ENCODE measurements at regions not wholly inside any gene's neighbourhood (a gene's known extent, or its start where the extent isn't known, plus 50 kb on each side); places are given as distances from the start of the nearest gene placed in this dataset.

DNA sequence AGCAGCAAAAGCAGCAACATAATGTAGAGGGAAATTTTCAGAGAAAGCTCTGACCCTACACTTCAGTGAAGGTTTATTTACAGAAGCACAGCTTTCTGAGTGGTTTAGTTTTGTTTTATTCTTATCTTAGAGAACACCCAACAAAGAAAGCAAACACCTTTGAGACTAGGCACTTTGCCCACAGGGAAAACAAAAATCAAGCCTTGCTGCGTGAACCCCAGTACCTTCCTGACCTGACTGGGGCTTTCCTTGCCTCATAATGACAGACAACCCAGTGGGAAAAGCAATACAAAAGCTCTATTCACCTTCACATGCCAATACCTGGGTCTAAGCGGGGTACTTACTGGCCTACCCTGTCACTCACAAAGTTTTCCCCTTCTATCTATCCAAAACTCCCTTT lies 189.8 kb downstream of the HINT1 start:
- intact Hi-C loops (cut with DNase I), result no loop called here
- 33% methylated on average over 2 of the region's 2 CpGs for WGBS (ENCODE audit: insufficient coverage, low coverage, low lambda C conversion rate, missing lambda C conversion rate)
- Histone ChIP-seq H3K4me3 (no peak overlapping the region), H3K36me3 (no peaks in the 10 kb centered on the region), H3K27me3 (no peaks in the 10 kb centered on the region), H3K4me1 (no peaks in the 10 kb centered on the region), H3K27ac (no peak overlapping the region), H3K9me3 (no peaks in the 10 kb centered on the region)
- TF ChIP-seq, protein P1, sequence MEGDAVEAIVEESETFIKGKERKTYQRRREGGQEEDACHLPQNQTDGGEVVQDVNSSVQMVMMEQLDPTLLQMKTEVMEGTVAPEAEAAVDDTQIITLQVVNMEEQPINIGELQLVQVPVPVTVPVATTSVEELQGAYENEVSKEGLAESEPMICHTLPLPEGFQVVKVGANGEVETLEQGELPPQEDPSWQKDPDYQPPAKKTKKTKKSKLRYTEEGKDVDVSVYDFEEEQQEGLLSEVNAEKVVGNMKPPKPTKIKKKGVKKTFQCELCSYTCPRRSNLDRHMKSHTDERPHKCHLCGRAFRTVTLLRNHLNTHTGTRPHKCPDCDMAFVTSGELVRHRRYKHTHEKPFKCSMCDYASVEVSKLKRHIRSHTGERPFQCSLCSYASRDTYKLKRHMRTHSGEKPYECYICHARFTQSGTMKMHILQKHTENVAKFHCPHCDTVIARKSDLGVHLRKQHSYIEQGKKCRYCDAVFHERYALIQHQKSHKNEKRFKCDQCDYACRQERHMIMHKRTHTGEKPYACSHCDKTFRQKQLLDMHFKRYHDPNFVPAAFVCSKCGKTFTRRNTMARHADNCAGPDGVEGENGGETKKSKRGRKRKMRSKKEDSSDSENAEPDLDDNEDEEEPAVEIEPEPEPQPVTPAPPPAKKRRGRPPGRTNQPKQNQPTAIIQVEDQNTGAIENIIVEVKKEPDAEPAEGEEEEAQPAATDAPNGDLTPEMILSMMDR (IDR thresholded peaks at IDR 0.05), result no peak
- TF ChIP-seq POLR2A (IDR thresholded peaks at IDR 0.05), result no peak
- DNase-seq (no peak), ATAC-seq (no peak)

DNA sequence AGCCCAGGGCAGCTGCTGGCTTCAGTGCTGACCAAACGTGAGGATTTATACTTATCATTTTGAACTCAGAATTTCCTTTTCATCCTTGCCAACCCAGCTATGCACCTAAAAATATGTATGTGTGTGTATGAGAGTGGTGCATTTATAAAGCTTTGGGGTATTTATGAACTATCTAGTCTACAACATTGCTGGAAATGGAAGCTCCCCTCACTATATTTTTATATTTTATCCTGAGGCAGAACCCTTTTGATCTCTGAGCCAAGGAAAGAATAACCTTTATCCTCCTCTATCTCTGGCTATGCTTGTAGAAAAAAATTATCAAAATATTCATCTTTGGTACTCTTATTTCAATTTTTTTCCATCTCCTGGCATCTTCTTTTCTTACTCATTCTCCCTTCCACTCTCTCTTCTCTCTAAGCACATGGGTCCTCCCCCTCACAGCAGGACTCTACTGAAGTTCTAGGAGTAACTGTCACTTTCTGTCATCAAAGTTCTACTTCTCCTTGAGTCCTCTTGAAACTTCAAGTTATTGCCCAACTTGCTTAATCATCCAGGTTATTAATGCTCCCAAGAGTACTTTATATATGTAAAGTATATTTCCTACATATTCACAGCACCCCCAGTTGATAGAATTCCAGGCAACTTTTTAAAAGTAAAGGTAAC lies 190.9 kb downstream of the HINT1 start:
- WGBS (ENCODE audit: insufficient coverage, low coverage, low lambda C conversion rate, missing lambda C conversion rate), result 0% methylated on average over 1 of the region's 1 CpG
- Histone ChIP-seq H3K36me3 (no peaks in the 10 kb centered on the region), H3K27ac (no peak overlapping the region), H3K4me1 (no peaks in the 10 kb centered on the region), H3K27me3 (no peaks in the 10 kb centered on the region), H3K9me3 (no peaks in the 10 kb centered on the region), H3K4me3 (no peak overlapping the region)
- ATAC-seq, result no peak
- TF ChIP-seq POLR2A (IDR thresholded peaks at IDR 0.05), result no peak
- intact Hi-C loops (cut with DNase I), result no loop called here
- no peak for DNase-seq

DNA sequence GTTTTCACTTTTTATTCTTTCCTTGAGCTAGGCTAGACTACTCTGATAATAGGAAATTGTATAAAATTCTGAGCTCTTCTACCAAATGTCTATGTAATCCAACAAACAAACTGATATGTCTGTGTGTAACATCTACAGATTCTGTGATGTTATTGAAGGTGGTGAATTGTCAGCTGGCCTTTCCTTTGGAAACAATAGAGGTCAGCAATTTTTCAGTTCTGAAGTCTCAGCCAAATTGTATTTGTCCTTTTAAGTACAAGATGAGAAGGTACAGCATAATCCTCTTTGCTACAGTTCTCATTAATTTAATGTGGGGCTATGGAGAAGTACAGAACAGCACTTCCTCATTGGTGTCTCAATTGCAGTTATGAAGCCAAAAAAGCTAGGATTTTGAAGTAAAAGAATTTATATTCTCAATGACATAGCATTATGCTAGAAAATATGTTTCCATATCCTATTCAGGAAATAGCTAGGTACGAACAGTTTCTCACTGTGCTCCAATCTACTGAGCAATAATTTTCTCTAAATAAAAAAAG lies 198.0 kb downstream of the HINT1 start:
- intact Hi-C loops (cut with DNase I), result no loop called here
- no peak for DNase-seq
- H3K4me1 ChIP-seq, result no peaks in the 10 kb centered on the region
- no peak for ATAC-seq
- H3K4me3 ChIP-seq, result no peak overlapping the region
- no peaks in the 10 kb centered on the region for H3K9me3 ChIP-seq
- no peak for TF ChIP-seq POLR2A (IDR thresholded peaks at IDR 0.05)
- TF ChIP-seq, protein P1 (IDR thresholded peaks at IDR 0.05), result no peak
- H3K36me3 ChIP-seq, result no peaks in the 10 kb centered on the region
- H3K27ac ChIP-seq, result no peak overlapping the region
- no peaks in the 10 kb centered on the region for H3K27me3 ChIP-seq
- WGBS (ENCODE audit: insufficient coverage, low coverage, low lambda C conversion rate, missing lambda C conversion rate), result 30% methylated on average over 1 of the region's 1 CpG

DNA sequence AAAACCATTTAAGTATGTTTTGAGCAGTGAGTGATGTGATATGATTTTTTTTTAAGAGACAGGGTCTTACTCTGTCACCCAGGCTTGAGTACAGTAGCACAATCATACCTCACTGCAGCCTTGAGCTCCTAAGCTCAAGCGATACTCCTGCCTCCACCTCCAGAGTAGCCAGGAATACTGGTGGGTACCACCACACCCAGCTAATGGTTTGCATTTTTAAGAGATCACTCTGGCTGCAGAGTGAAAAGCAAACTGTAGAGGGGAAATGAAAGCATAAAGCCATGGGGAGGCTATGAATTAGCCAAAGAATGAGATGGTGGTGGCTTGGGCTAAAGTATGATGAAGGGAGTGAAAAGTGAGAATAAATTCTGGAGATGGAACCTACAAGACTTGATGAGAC lies 199.1 kb downstream of the HINT1 start:
- Histone ChIP-seq H3K27ac (no peak overlapping the region), H3K4me1 (no peaks in the 10 kb centered on the region), H3K4me3 (no peak overlapping the region), H3K36me3 (no peaks in the 10 kb centered on the region), H3K9me3 (no peaks in the 10 kb centered on the region), H3K27me3 (no peaks in the 10 kb centered on the region)
- intact Hi-C loops (cut with DNase I), result no loop called here
- DNase-seq (no peak), ATAC-seq (no peak)
- WGBS (ENCODE audit: insufficient coverage, low coverage, low lambda C conversion rate, missing lambda C conversion rate), result 100% methylated on average over 1 of the region's 1 CpG
- TF ChIP-seq, protein P1 (IDR thresholded peaks at IDR 0.05), result no peak
- TF ChIP-seq POLR2A (IDR thresholded peaks at IDR 0.05), result no peak

DNA sequence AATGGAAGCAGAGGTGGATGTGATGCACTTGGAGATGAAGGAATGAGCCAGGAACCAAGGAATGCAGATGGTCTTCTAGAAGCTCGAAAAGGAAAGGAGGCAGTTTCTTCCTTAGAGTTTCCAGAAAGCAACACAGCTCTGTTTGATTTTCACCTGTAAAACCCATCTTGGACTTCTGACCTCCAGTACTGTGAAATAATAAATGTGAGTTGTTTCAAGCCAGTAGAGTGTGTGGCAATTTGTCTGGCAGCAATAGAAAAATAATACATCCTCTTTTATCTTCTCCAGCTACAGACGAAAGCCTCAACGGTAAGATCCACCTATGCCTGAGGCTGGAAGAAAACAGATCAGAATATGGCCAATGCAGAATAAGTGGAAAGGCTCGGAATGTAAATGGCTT lies 199.7 kb downstream of the HINT1 start:
- H3K4me1 ChIP-seq, result no peaks in the 10 kb centered on the region
- no peaks in the 10 kb centered on the region for H3K36me3 ChIP-seq
- TF ChIP-seq POLR2A (IDR thresholded peaks at IDR 0.05), result no peak
- TF ChIP-seq, protein P1 (IDR thresholded peaks at IDR 0.05), result no peak
- intact Hi-C loops (cut with DNase I), result no loop called here
- no peak for DNase-seq
- no peaks in the 10 kb centered on the region for H3K27me3 ChIP-seq
- H3K27ac ChIP-seq, result no peak overlapping the region
- WGBS (ENCODE audit: insufficient coverage, low coverage, low lambda C conversion rate, missing lambda C conversion rate), result 65% methylated on average over 4 of the region's 4 CpGs
- no peaks in the 10 kb centered on the region for H3K9me3 ChIP-seq
- ATAC-seq, result no peak
- no peak overlapping the region for H3K4me3 ChIP-seq

Measured in right lobe of liver (tissue), 6 donors.